CD8-positive, alpha-beta memory T cell (primary cell): ENCODE measurements at regions not wholly inside any gene's neighbourhood (a gene's known extent, or its start where the extent isn't known, plus 50 kb on each side); places are given as distances from the start of the nearest gene placed in this dataset.
A peak's percentile ranks its signal among the peaks of the same experiment; 100 is the strongest.

ENCODE experiments used
- CTCF ChIA-PET: fragments of 350-600 bp; sonication (Branson Sonifier 250); formaldehyde crosslinking; loops from one replicate; lab custom pipeline; 2021; ENCODE audit warnings: antibody characterized with exemption; lab: Charles Lee
- POLR2A ChIA-PET: fragments of 350-600 bp; sonication (Branson Sonifier 250); formaldehyde crosslinking; loops from one replicate; lab custom pipeline; 2021; ENCODE audit warnings: antibody characterized with exemption; lab: Charles Lee
- DNase-seq, 5 donors: peaks; one replicate each; pipeline versions ENCODE4 v3.0.0 to v3.0.0-alpha.2; 2020 to 2022; ENCODE audit warnings: mixed read lengths in 1 of 5
- H3K27ac ChIP-seq: one replicate; pipeline ENCODE4 v1.7.0; 2013; ENCODE audit warnings: low read depth, mild to moderate bottlenecking, low read length, moderate library complexity
- H3K27me3 ChIP-seq: 2 replicates; pipeline ENCODE4 v1.7.0; 2013; ENCODE audit warnings: low read length, mild to moderate bottlenecking; ENCODE audit not compliant: insufficient read depth, poor library complexity, severe bottlenecking
- H3K36me3 ChIP-seq: 2 replicates; pipeline ENCODE4 v1.7.0; 2013; ENCODE audit warnings: mild to moderate bottlenecking, low read length, moderate library complexity; ENCODE audit not compliant: insufficient read depth
- H3K4me1 ChIP-seq: 2 replicates; pipeline ENCODE4 v1.7.0; 2013; ENCODE audit warnings: mild to moderate bottlenecking, low read length, moderate library complexity; ENCODE audit not compliant: insufficient read depth
- H3K4me3 ChIP-seq: 2 replicates; pipeline ENCODE4 v1.7.0; 2013; ENCODE audit warnings: mild to moderate bottlenecking, low read length
- H3K9me3 ChIP-seq: 2 replicates; pipeline ENCODE4 v1.7.0; 2013; ENCODE audit warnings: mild to moderate bottlenecking, low read length
- H3K27ac Mint-ChIP-seq, 8 donors: one replicate each; pipeline ENCODE4 v1.8.0; 2020 to 2021; ENCODE audit warnings: mixed read lengths in 8 of 8, mild to moderate bottlenecking in 6 of 8, inconsistent platforms in 3 of 8, moderate library complexity in 3 of 8
- H3K27me3 Mint-ChIP-seq, 2 donors: one replicate each; pipeline ENCODE4 v1.8.0; 2020 to 2021; ENCODE audit warnings: mixed read lengths in 2 of 2, mild to moderate bottlenecking in 1 of 2, moderate library complexity in 1 of 2
- H3K36me3 Mint-ChIP-seq, 3 donors: one replicate each; pipeline ENCODE4 v1.8.0; 2020 to 2021; ENCODE audit warnings: mixed read lengths in 3 of 3, inconsistent platforms in 1 of 3, mild to moderate bottlenecking in 1 of 3
- H3K4me1 Mint-ChIP-seq, 3 donors: one replicate each; pipeline ENCODE4 v1.8.0; 2020 to 2021; ENCODE audit warnings: mixed read lengths in 3 of 3, inconsistent platforms in 1 of 3, mild to moderate bottlenecking in 1 of 3
- H3K4me3 Mint-ChIP-seq, 7 donors: one replicate each; pipeline ENCODE4 v1.8.0; 2020 to 2021; ENCODE audit warnings: mixed read lengths in 7 of 7, mild to moderate bottlenecking in 6 of 7, moderate library complexity in 4 of 7, inconsistent platforms in 2 of 7
- H3K9me3 Mint-ChIP-seq, 5 donors: one replicate each; pipeline ENCODE4 v1.8.0; 2020 to 2022; ENCODE audit warnings: mixed read lengths in 5 of 5, mild to moderate bottlenecking in 3 of 5, moderate library complexity in 2 of 5, inconsistent platforms in 1 of 5

- DNase-seq: peak in 1 of 5 donors; percentile 8
- no peak overlapping the region for H3K27ac ChIP-seq
- CTCF ChIA-PET: interaction anchor here (1.2 kb wide), 1 partner anchor 9 kb away, joined by 4 read pairs; no protein-coding TSS in a partner anchor
- POLR2A ChIA-PET: no interaction called here
- Mint-ChIP-seq H3K9me3 (no peaks in the 10 kb centered on the region), H3K4me1 (no peaks in the 10 kb centered on the region), H3K27ac (no peak overlapping the region), H3K4me3 (no peak overlapping the region), H3K36me3 (no peaks in the 10 kb centered on the region), H3K27me3 (peaks cover 4 to 21% of the 10 kb centered on the region in 2 donors)
- H3K4me3 ChIP-seq: no peak overlapping the region
- H3K27me3 ChIP-seq: no peaks in the 10 kb centered on the region
- H3K9me3 ChIP-seq: no peaks in the 10 kb centered on the region
- no peaks in the 10 kb centered on the region for H3K4me1 ChIP-seq
- H3K36me3 ChIP-seq: no peaks in the 10 kb centered on the region
Observed at GRCh38 chr3:70531063-70531657, 218.7 kb upstream of the MDFIC2 start.

GRCh38 chr3:70530626-70531025 is 218.2 kb upstream of the MDFIC2 start:
- Histone ChIP-seq H3K4me3 (no peak overlapping the region), H3K27ac (no peak overlapping the region), H3K9me3 (no peaks in the 10 kb centered on the region), H3K36me3 (no peaks in the 10 kb centered on the region), H3K27me3 (no peaks in the 10 kb centered on the region), H3K4me1 (no peaks in the 10 kb centered on the region)
- Mint-ChIP-seq H3K4me3 (no peak overlapping the region), H3K4me1 (no peaks in the 10 kb centered on the region), H3K27ac (no peak overlapping the region), H3K9me3 (no peaks in the 10 kb centered on the region), H3K36me3 (no peaks in the 10 kb centered on the region), H3K27me3 (peaks cover 0 to 16% of the 10 kb centered on the region in 2 donors)
- CTCF ChIA-PET: no interaction called here
- no peak for DNase-seq
- POLR2A ChIA-PET: no interaction called here

GRCh38 chr3:70527026-70527425 is 214.6 kb upstream of the MDFIC2 start:
- Histone ChIP-seq H3K27me3 (no peaks in the 10 kb centered on the region), H3K27ac (no peak overlapping the region), H3K4me1 (no peaks in the 10 kb centered on the region), H3K4me3 (no peak overlapping the region), H3K36me3 (no peaks in the 10 kb centered on the region), H3K9me3 (no peaks in the 10 kb centered on the region)
- Mint-ChIP-seq H3K36me3 (no peaks in the 10 kb centered on the region), H3K9me3 (no peaks in the 10 kb centered on the region), H3K4me3 (no peak overlapping the region), H3K27me3 (peaks cover 0 to 7% of the 10 kb centered on the region in 2 donors), H3K27ac (no peak overlapping the region), H3K4me1 (no peaks in the 10 kb centered on the region)
- CTCF ChIA-PET: no interaction called here
- no peak for DNase-seq
- POLR2A ChIA-PET: no interaction called here

GRCh38 chr3:70519913-70520659 is 207.6 kb upstream of the MDFIC2 start:
- ChIA-PET CTCF (no interaction called here), POLR2A (no interaction called here)
- no peaks in the 10 kb centered on the region for H3K36me3 Mint-ChIP-seq
- Histone ChIP-seq H3K27ac (no peak overlapping the region), H3K4me3 (no peak overlapping the region), H3K9me3 (no peaks in the 10 kb centered on the region), H3K4me1 (no peaks in the 10 kb centered on the region), H3K36me3 (no peaks in the 10 kb centered on the region), H3K27me3 (no peaks in the 10 kb centered on the region)
- H3K27me3 Mint-ChIP-seq: peaks cover 6 to 16% of the 10 kb centered on the region in 2 donors
- peaks cover 0 to 2% (median 0%) of the 10 kb centered on the region in 5 donors for H3K9me3 Mint-ChIP-seq
- H3K27ac Mint-ChIP-seq: no peak overlapping the region
- no peaks in the 10 kb centered on the region for H3K4me1 Mint-ChIP-seq
- DNase-seq: no peak
- H3K4me3 Mint-ChIP-seq: no peak overlapping the region

- Mint-ChIP-seq H3K4me1 (no peaks in the 10 kb centered on the region), H3K27ac (no peak overlapping the region), H3K36me3 (no peaks in the 10 kb centered on the region), H3K27me3 (peaks cover 6 to 16% of the 10 kb centered on the region in 2 donors), H3K4me3 (no peak overlapping the region), H3K9me3 (peaks cover 0 to 2% (median 0%) of the 10 kb centered on the region in 5 donors)
- Histone ChIP-seq H3K9me3 (no peaks in the 10 kb centered on the region), H3K27ac (no peak overlapping the region), H3K4me1 (no peaks in the 10 kb centered on the region), H3K4me3 (no peak overlapping the region), H3K36me3 (no peaks in the 10 kb centered on the region), H3K27me3 (no peaks in the 10 kb centered on the region)
- ChIA-PET POLR2A (no interaction called here), CTCF (no interaction called here)
- DNase-seq: no peak
Observed at GRCh38 chr3:70519026-70519425, 206.6 kb upstream of the MDFIC2 start.

GRCh38 chr3:70518356-70518755 is 205.9 kb upstream of the MDFIC2 start:
- H3K27ac Mint-ChIP-seq: no peak overlapping the region
- peaks cover 0 to 2% (median 0%) of the 10 kb centered on the region in 5 donors for H3K9me3 Mint-ChIP-seq
- no peaks in the 10 kb centered on the region for H3K4me1 Mint-ChIP-seq
- no peaks in the 10 kb centered on the region for H3K9me3 ChIP-seq
- H3K4me1 ChIP-seq: no peaks in the 10 kb centered on the region
- H3K4me3 Mint-ChIP-seq: no peak overlapping the region
- H3K27me3 ChIP-seq: no peaks in the 10 kb centered on the region
- no peaks in the 10 kb centered on the region for H3K36me3 ChIP-seq
- no peak for DNase-seq
- H3K36me3 Mint-ChIP-seq: no peaks in the 10 kb centered on the region
- no peak overlapping the region for H3K4me3 ChIP-seq
- ChIA-PET POLR2A (no interaction called here), CTCF (no interaction called here)
- no peak overlapping the region for H3K27ac ChIP-seq
- peaks cover 9 to 16% of the 10 kb centered on the region in 2 donors for H3K27me3 Mint-ChIP-seq

- no peak overlapping the region for H3K4me3 ChIP-seq
- Mint-ChIP-seq H3K36me3 (no peaks in the 10 kb centered on the region), H3K27me3 (peaks cover 9 to 22% of the 10 kb centered on the region in 2 donors), H3K4me1 (no peaks in the 10 kb centered on the region), H3K4me3 (no peak overlapping the region), H3K9me3 (peaks cover 0 to 2% (median 0%) of the 10 kb centered on the region in 5 donors), H3K27ac (no peak overlapping the region)
- H3K36me3 ChIP-seq: no peaks in the 10 kb centered on the region
- no peaks in the 10 kb centered on the region for H3K27me3 ChIP-seq
- H3K4me1 ChIP-seq: no peaks in the 10 kb centered on the region
- no peak overlapping the region for H3K27ac ChIP-seq
- H3K9me3 ChIP-seq: no peaks in the 10 kb centered on the region
- CTCF ChIA-PET: no interaction called here
- no peak for DNase-seq
- POLR2A ChIA-PET: no interaction called here
Observed at GRCh38 chr3:70517124-70517890, 204.9 kb upstream of the MDFIC2 start.

- H3K9me3 Mint-ChIP-seq: peaks cover 0 to 2% (median 0%) of the 10 kb centered on the region in 5 donors
- CTCF ChIA-PET: no interaction called here
- no peaks in the 10 kb centered on the region for H3K36me3 Mint-ChIP-seq
- Histone ChIP-seq H3K4me1 (no peaks in the 10 kb centered on the region), H3K9me3 (no peaks in the 10 kb centered on the region), H3K4me3 (no peak overlapping the region), H3K36me3 (no peaks in the 10 kb centered on the region), H3K27me3 (no peaks in the 10 kb centered on the region), H3K27ac (no peak overlapping the region)
- POLR2A ChIA-PET: no interaction called here
- H3K27ac Mint-ChIP-seq: no peak overlapping the region
- no peak for DNase-seq
- H3K27me3 Mint-ChIP-seq: peaks cover 6 to 22% of the 10 kb centered on the region in 2 donors
- no peak overlapping the region for H3K4me3 Mint-ChIP-seq
- no peaks in the 10 kb centered on the region for H3K4me1 Mint-ChIP-seq
Observed at GRCh38 chr3:70516076-70516475, 203.6 kb upstream of the MDFIC2 start.
